LoVo (cell line): ENCODE measurements at regions not wholly inside any gene's neighbourhood (a gene's known extent, or its start where the extent isn't known, plus 50 kb on each side); places are given as distances from the start of the nearest gene placed in this dataset.
"Not testable (repeated sequence)": the region's sequence is repeated elsewhere in the genome, so short reads cannot be mapped to it uniquely, and the experiment has no call there.

Source experiments
- DNase-seq: peaks from one replicate; pipeline ENCODE4 v3.0.0-alpha.2; 2016; ENCODE audit warnings: low spot score

- no peak for DNase-seq
These were observed 174.8 kb downstream of the PDGFRA start for GRCh38 chr4:54403700-54404453.

- not testable (repeated sequence) for DNase-seq
These were observed 180.3 kb downstream of the PDGFRA start for GRCh38 chr4:54409270-54409817.

GRCh38 chr4:54414545-54414944 lies 185.5 kb downstream of the PDGFRA start:
- DNase-seq, result no peak

GRCh38 chr4:54417476-54417875 lies 188.4 kb downstream of the PDGFRA start:
- no peak for DNase-seq

GRCh38 chr4:54418468-54418867 lies 189.4 kb downstream of the PDGFRA start:
- no peak for DNase-seq

- no peak for DNase-seq
These were observed 194.0 kb downstream of the PDGFRA start for GRCh38 chr4:54423066-54423465.

GRCh38 chr4:54427826-54428225 lies 198.7 kb downstream of the PDGFRA start:
- no peak for DNase-seq

- DNase-seq, result no peak
These were observed 199.8 kb downstream of the PDGFRA start for GRCh38 chr4:54428940-54429339.

- no peak for DNase-seq
These were observed 204.6 kb downstream of the PDGFRA start for GRCh38 chr4:54433686-54434085.

GRCh38 chr4:54439831-54440243 lies 210.7 kb downstream of the PDGFRA start:
- no peak for DNase-seq

- peak; percentile 29 for DNase-seq
These were observed 211.5 kb downstream of the PDGFRA start for GRCh38 chr4:54440394-54441136.

- DNase-seq, result no peak
These were observed 211.9 kb upstream of the KIT start for GRCh38 chr4:54445866-54446265.

- no peak for DNase-seq
These were observed 211.2 kb upstream of the KIT start for GRCh38 chr4:54446581-54446980.

GRCh38 chr4:54447304-54447703 lies 210.5 kb upstream of the KIT start:
- DNase-seq, result no peak

GRCh38 chr4:54449999-54450398 lies 207.8 kb upstream of the KIT start:
- DNase-seq, result no peak

- not testable (repeated sequence) for DNase-seq
These were observed 190.8 kb upstream of the KIT start for GRCh38 chr4:54466960-54467359.

GRCh38 chr4:54473077-54473545 lies 184.6 kb upstream of the KIT start:
- no peak for DNase-seq

- DNase-seq, result no peak
These were observed 184.0 kb upstream of the KIT start for GRCh38 chr4:54473798-54474197.

- DNase-seq, result no peak
These were observed 182.2 kb upstream of the KIT start for GRCh38 chr4:54475546-54475945.

GRCh38 chr4:54482529-54483200 lies 175.1 kb upstream of the KIT start:
- no peak for DNase-seq

- DNase-seq, result no peak
These were observed 173.4 kb upstream of the KIT start for GRCh38 chr4:54484383-54484782.

- DNase-seq, result no peak
These were observed 170.3 kb upstream of the KIT start for GRCh38 chr4:54487491-54487890.

- no peak for DNase-seq
These were observed 163.9 kb upstream of the KIT start for GRCh38 chr4:54493862-54494261.
